GM23338 (cell line): ENCODE measurements at regions not wholly inside any gene's neighbourhood (a gene's known extent, or its start where the extent isn't known, plus 50 kb on each side); places are given as distances from the start of the nearest gene placed in this dataset.

Experiments used
- CREB1 ChIP-seq: fragments of 250-450 bp; sonication (Bioruptor Pico); IDR thresholded peaks from 2 replicates; pipeline ENCODE4 v1.5.0; 2020; ENCODE audit warnings: low read depth, mild to moderate bottlenecking, moderate library complexity
- CTCF ChIP-seq, 2 experiments: fragments of 200-600 bp in 1 of 2; sonication (generic) in 1 of 2; conservative IDR thresholded peaks; 2 replicates each; pipeline versions ENCODE4 v1.5.1 to v1.6.1; 2016 to 2017; ENCODE audit warnings: antibody characterized with exemption in 2 of 2, low read depth in 2 of 2, mild to moderate bottlenecking in 2 of 2, moderate library complexity in 1 of 2
- EZH2 ChIP-seq: fragments of 200-600 bp; sonication (generic); IDR thresholded peaks from one replicate; pipeline ENCODE4 v1.8.0; 2017; ENCODE audit warnings: antibody characterized with exemption, mild to moderate bottlenecking, low read depth; ENCODE audit not compliant: unreplicated experiment
- EZH2phosphoT487 ChIP-seq: fragments of 200-600 bp; sonication (generic); IDR thresholded peaks from one replicate; pipeline ENCODE4 v1.8.1; 2018; ENCODE audit warnings: antibody characterized with exemption; ENCODE audit not compliant: unreplicated experiment
- JUNB ChIP-seq: IDR thresholded peaks from one replicate; pipeline ENCODE4 v1.6.1; 2016; ENCODE audit warnings: antibody characterized with exemption; ENCODE audit not compliant: unreplicated experiment
- NANOG ChIP-seq: IDR thresholded peaks from 2 replicates; pipeline ENCODE4 v1.6.1; 2016; ENCODE audit warnings: antibody characterized with exemption, borderline replicate concordance
- POLR2AphosphoS5 ChIP-seq: IDR thresholded peaks from 2 replicates; pipeline ENCODE4 v1.6.1; 2016; ENCODE audit warnings: antibody characterized with exemption, low read depth
- REST ChIP-seq: IDR thresholded peaks from one replicate; pipeline ENCODE4 v1.6.1; 2018; ENCODE audit warnings: antibody characterized with exemption; ENCODE audit not compliant: unreplicated experiment
- STAT1 ChIP-seq: IDR thresholded peaks from one replicate; pipeline ENCODE4 v1.6.1; 2016; ENCODE audit warnings: antibody characterized with exemption; ENCODE audit not compliant: unreplicated experiment
- ZNF114 ChIP-seq: fragments of 250-450 bp; sonication (Bioruptor Pico); IDR thresholded peaks from 2 replicates; pipeline ENCODE4 v1.5.0; 2020; ENCODE audit warnings: mild to moderate bottlenecking, moderate library complexity
- ZNF462 ChIP-seq: fragments of 250-450 bp; sonication (Bioruptor Pico); IDR thresholded peaks from 2 replicates; pipeline ENCODE4 v1.5.0; 2020; ENCODE audit warnings: mild to moderate bottlenecking, moderate library complexity

DNA sequence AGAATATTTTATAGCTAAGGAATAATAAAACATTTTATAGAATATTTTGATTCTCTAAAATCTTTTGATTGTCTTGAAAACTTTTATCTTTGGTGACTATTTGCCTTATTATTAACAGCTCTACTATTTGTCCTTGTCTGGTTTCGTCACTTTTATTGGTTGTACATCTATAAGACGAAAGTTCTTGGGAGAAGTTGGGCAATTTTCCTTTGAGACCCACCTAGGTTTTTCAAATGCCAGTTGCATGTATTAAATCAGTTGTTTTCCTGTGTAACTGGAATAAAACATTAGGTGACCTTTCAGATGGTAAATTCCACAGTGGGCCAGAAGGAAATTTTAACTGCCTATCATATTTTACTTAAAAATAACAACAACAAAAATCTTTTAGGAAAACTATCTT, 1245.7 kb downstream of the SI start (continued):
- no peak for TF ChIP-seq ZNF462 (CRISPR knock-in tag)
- no peak for TF ChIP-seq CREB1 (CRISPR knock-in tag)
- no peak for TF ChIP-seq STAT1
- no peak for TF ChIP-seq NANOG
- TF ChIP-seq CTCF (conservative IDR thresholded peaks at IDR 0.05; ENCODE audit: low read depth in 2 of 2): no peak
- TF ChIP-seq EZH2: no peak
- TF ChIP-seq REST: no peak
- TF ChIP-seq POLR2AphosphoS5: no peak
- TF ChIP-seq JUNB: no peak
- TF ChIP-seq ZNF114: no peak
- TF ChIP-seq EZH2phosphoT487: no peak
